Suprapubic skin (tissue), 3 donors: ENCODE measurements at regions not wholly inside any gene's neighbourhood (a gene's known extent, or its start where the extent isn't known, plus 50 kb on each side); places are given as distances from the start of the nearest gene placed in this dataset.

ENCODE experiments used
- POLR2A ChIP-seq, 2 donors: fragments of 450-650 bp; IDR thresholded peaks; one replicate each; pipeline ENCODE4 v1.6.1; 2017; ENCODE audit warnings: antibody characterized with exemption in 2 of 2, mild to moderate bottlenecking in 2 of 2, moderate library complexity in 2 of 2
- TF ChIP-seq, protein P1 (sequence below), 2 donors: fragments of 200-600 bp in 1 of 2; fragments of 450-650 bp in 1 of 2; sonication (generic) in 1 of 2; IDR thresholded peaks; one replicate each; pipeline ENCODE4 v1.5.1; 2016 to 2019; ENCODE audit warnings: antibody characterized with exemption in 2 of 2, mild to moderate bottlenecking in 1 of 2, moderate library complexity in 1 of 2

GRCh38 chr13:79096099-79096498, 310.0 kb downstream of the RBM26 start:
- TF ChIP-seq, protein P1, sequence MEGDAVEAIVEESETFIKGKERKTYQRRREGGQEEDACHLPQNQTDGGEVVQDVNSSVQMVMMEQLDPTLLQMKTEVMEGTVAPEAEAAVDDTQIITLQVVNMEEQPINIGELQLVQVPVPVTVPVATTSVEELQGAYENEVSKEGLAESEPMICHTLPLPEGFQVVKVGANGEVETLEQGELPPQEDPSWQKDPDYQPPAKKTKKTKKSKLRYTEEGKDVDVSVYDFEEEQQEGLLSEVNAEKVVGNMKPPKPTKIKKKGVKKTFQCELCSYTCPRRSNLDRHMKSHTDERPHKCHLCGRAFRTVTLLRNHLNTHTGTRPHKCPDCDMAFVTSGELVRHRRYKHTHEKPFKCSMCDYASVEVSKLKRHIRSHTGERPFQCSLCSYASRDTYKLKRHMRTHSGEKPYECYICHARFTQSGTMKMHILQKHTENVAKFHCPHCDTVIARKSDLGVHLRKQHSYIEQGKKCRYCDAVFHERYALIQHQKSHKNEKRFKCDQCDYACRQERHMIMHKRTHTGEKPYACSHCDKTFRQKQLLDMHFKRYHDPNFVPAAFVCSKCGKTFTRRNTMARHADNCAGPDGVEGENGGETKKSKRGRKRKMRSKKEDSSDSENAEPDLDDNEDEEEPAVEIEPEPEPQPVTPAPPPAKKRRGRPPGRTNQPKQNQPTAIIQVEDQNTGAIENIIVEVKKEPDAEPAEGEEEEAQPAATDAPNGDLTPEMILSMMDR (IDR thresholded peaks at IDR 0.05), result no peak
- no peak for TF ChIP-seq POLR2A (IDR thresholded peaks at IDR 0.05)
